HG03060 (cell line): ENCODE measurements at regions not wholly inside any gene's neighbourhood (a gene's known extent, or its start where the extent isn't known, plus 50 kb on each side); places are given as distances from the start of the nearest gene placed in this dataset.

Experiments used
- ATAC-seq: cut with Tn5 transposase; IDR thresholded peaks from one replicate; pipeline ENCODE4 v1.9.1; 2021; ENCODE audit warnings: low read depth, moderate number of reproducible peaks; ENCODE audit not compliant: unreplicated experiment

GRCh38 chr9:101796044-101796443 is 57.6 kb upstream of the GRIN3A start:
- no peak for ATAC-seq

GRCh38 chr9:101795147-101795546 is 56.7 kb upstream of the GRIN3A start:
- no peak for ATAC-seq

GRCh38 chr9:101792475-101792874 is 54.0 kb upstream of the GRIN3A start:
- ATAC-seq: no peak

GRCh38 chr9:101791938-101792337 is 53.5 kb upstream of the GRIN3A start:
- no peak for ATAC-seq

- no peak for ATAC-seq
Measured at GRCh38 chr9:101791533-101791932, 53.1 kb upstream of the GRIN3A start.
